Superior temporal gyrus (tissue), 1 donor: ENCODE measurements at regions not wholly inside any gene's neighbourhood (a gene's known extent, or its start where the extent isn't known, plus 50 kb on each side); places are given as distances from the start of the nearest gene placed in this dataset.

ENCODE experiments used
- DNase-seq: peaks from one replicate; pipeline ENCODE4 v3.0.0-alpha.2; 2016; ENCODE audit errors: extremely low spot score

- DNase-seq, result no peak
Observed at GRCh38 chr4:147312376-147313046, 168.4 kb upstream of the EDNRA start.

GRCh38 chr4:147313108-147313507 lies 167.8 kb upstream of the EDNRA start:
- DNase-seq, result no peak

DNA sequence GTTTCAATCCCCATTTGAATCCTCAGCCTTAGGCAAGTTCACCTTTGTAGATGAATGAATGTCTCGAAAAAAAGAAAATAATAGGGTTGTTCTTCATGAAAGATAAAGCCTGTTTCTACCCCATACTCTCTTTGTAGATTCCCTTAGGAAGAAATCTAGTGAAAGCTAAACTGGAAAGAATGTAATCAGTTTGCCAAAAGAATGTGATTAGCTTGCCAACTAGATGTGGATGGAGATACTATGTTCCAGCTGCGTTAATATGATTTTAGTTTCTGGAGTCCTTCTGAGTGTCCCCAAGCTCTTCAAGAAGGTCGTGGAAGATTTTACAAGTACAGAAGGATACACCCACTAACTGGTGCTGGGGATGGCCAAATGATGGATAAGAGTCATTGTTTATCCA lies 162.3 kb upstream of the EDNRA start:
- DNase-seq, result no peak

DNA sequence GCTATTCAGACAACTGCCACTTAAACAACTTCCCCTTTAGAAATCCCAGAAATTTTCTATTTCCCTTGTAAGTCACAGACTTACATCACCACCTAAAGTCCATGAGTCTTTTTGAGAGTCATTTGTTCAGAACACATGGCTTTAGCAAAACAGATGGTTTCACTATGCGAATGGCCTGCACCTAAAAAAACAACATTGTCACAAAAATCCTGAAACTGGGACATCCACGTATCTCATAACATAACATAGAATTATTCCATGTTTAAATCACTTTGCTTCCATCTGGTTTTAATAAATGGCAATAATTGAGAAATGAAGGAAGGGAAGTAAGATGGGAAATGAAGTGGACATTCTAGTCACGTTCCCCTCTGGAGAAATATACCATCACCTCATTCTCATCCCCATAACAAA lies 155.3 kb upstream of the EDNRA start:
- DNase-seq, result no peak

GRCh38 chr4:147326591-147326990 lies 154.3 kb upstream of the EDNRA start:
- no peak for DNase-seq

DNA sequence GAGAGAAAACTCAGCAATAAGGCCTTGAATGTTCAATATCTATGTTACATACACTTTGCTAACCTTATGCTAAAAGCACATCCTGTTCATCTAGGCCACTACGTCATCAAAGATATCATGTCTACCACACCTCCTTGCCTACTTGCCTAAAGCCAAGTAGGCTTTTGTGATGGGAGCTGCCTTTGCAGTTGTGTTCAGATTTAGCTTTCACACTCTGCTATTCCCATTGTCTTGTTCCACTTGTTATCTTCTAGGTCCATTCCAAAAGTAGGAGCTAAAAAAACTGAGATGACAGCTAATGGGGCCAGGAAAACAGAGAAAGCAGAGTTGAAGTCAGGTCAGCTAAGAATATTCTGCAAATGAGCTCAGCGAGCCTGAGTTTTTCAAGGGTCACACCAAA lies 153.6 kb upstream of the EDNRA start:
- no peak for DNase-seq

- DNase-seq, result no peak
Observed at GRCh38 chr4:147328189-147328588, 152.7 kb upstream of the EDNRA start.

DNA sequence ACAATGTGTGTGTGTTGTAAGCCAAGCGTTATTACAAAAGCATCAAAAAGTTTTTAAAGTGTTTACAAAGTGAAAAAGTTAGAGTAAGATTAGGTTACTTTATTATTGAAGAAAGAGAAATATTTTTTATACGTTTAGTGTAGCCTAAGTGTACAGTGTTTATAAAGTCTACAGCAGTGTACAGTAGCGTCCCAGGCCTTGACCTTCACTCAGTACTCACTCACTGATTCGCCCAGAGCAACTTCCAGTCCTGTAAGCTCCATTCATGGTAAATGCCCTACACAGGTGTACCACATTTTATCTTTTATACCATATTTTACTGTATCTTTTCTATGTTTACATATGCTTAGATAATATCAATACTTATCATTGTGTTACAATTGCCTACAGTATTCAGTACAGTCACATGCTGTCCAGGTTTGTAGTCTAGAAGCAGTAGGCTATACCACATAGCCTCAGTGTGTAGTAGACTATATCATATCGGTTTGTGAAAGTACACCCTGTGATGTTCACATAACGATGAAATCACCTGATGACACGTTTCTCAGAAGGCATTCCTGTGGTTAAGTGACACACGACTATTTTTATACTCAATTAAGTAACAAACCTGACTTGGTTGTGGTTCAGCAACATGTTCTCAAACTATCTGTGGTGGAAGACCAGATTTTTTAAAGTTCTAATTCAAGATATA lies 152.0 kb upstream of the EDNRA start:
- no peak for DNase-seq

DNA sequence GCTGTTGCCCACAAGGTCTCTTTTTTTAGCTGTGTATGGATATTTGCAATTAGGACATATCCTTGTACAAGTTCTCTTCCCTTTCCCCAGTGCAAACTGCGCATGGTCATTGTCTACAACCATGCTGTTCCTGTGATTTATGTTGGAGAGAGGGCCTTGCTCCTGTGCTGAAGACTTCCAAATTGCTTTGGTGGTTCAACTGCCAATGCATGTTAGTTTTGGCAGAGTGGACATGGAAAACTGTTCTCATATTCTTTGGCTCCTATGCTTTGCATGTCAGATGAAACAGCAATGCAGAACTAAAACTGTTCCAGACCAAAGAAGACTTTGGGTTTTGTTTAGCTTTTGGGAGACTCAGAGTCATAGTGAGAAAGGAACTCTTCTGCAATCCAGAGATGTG lies 148.8 kb upstream of the EDNRA start:
- no peak for DNase-seq

DNA sequence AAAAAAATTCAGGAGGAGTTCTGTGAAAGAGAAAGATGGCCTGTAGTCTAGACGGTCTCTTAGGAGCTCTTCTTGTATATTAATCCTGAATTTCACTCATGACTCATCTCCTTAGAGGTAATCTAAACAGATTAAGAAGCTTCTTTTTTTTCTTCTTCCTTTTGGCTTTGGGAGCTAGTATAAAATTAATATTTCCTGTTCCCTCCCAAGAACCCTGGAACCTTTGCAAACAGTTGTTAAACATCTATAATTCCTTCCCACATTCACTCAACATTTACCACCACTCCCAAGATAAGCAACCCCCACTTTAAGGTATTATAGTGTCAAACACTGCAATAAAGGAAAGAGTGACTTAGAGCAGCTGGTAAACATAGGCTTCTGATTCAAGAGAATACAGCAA lies 146.4 kb upstream of the EDNRA start:
- DNase-seq, result no peak

- no peak for DNase-seq
Observed at GRCh38 chr4:147335183-147335582, 145.7 kb upstream of the EDNRA start.

DNA sequence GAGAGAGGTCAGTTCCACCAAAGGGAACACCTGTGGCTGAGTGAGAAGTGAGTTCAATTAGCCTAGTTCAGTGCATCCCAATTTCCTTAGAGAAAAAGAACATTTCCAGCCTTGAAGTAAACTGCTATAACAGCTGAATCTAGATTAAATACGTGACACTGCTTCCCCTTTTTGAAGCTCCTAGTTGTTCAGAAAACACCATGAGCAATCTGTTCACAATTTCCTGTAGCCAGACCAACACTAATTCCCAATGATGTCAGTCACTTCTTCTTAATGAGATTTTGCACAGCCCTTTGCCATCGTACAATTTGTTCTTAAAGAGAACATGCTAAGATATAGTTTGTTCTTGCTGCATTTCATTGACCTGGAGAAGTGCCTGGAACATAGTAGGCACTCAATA lies 144.6 kb upstream of the EDNRA start:
- no peak for DNase-seq

GRCh38 chr4:147339100-147339499 lies 141.8 kb upstream of the EDNRA start:
- no peak for DNase-seq

GRCh38 chr4:147340111-147340510 lies 140.8 kb upstream of the EDNRA start:
- no peak for DNase-seq

- DNase-seq, result no peak
Observed at GRCh38 chr4:147340591-147341120, 140.2 kb upstream of the EDNRA start.

DNA sequence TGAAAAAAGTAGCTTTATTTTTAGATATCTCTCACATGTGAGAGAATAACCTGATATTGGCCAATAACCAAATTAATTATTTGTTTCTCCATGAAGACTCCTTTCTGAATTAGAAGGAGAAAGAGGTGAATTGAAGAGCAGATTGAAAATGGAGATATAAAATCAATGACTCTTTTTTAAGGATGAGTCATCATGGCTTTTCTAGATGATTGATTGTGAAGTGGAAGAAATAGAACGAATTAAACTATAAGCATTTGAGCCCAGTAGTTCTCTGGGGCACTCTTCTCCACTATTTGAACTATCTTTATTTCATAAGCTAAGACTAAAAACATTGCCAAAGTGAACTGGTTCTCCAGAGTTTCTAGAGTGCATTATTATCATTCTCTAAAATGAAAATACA lies 137.2 kb upstream of the EDNRA start:
- no peak for DNase-seq

- no peak for DNase-seq
Observed at GRCh38 chr4:147345662-147346061, 135.2 kb upstream of the EDNRA start.

DNA sequence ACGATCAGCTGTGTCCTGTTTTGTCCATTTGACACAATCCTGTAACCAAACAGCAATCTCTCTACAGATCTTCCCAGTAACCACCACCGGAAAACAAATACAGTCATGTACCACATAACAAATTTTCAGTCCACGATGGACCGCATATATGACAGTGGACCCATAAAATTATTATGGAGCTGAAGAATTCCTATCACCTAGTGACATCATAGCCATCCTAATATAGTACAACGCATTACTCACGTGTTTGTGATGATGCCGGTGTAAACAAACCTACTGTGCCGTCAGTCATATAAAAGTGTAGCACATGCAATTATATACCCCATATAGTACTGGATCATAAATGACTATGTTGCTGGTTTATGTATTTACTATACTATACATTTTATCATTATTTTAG lies 133.7 kb upstream of the EDNRA start:
- DNase-seq, result no peak

- no peak for DNase-seq
Observed at GRCh38 chr4:147349193-147349592, 131.7 kb upstream of the EDNRA start.

GRCh38 chr4:147351083-147351787 lies 129.7 kb upstream of the EDNRA start:
- DNase-seq, result no peak

DNA sequence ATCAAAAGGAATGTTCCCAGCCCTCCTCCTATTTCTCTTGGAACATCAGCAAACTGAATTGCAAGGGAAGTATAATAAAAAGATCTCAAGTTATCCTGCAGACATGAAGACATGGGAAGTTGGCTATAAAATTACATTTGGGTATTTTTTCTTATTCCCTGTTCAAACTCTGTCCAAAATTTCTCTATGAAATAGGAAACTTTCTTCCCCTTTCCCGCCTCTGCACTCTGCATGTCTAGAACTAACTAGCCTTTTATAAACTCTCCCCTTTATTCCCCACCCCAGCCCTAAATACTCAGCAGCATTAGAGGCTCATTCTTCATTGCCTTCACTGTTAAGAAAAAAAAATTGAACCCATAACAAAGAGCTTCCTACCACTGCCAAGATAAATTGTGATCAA lies 126.7 kb upstream of the EDNRA start:
- no peak for DNase-seq

GRCh38 chr4:147355032-147355656 lies 125.8 kb upstream of the EDNRA start:
- DNase-seq, result no peak
